ENCODE measurements at regions not wholly inside any gene's neighbourhood (a gene's known extent, or its start where the extent isn't known, plus 50 kb on each side); places are given as distances from the start of the nearest gene placed in this dataset.

DNA sequence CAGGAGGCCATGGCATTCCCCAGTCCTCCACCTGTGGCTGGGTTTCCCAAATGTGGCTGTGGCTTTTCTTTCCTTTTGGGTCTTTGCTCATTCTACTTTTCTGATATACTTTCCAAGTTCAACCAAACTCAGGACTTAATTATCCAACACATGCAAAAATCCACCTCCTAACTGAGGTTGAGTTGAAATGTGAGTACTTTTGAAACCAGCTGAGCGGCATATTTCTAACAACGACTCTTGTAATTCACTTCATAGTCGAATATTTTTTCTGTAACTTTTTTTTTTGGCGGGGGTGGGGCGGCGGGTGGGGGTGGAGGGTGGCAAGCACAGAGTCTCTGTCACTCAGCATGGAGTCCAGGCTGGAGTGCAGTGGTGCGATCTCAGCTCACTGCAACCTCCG, 165.2 kb upstream of the PITRM1 start:
- Histone ChIP-seq H3K27me3 (no peaks in the 10 kb centered on the region), H3K9me3 (no peaks in the 10 kb centered on the region), H3K27ac (no peak overlapping the region), H3K36me3 (no peaks in the 10 kb centered on the region), H3K4me3 (no peak overlapping the region), H3K4me1 (no peaks in the 10 kb centered on the region)
- ATAC-seq (no peak), DNase-seq (no peak)
- in situ Hi-C loops (cut with MboI; ENCODE audit: low sequenced_read_pairs in 4 of 4) (no loop called here), intact Hi-C loops (cut with DNase I; ENCODE audit: low total_unique reads) (no loop called here)
- TF ChIP-seq, protein P1, sequence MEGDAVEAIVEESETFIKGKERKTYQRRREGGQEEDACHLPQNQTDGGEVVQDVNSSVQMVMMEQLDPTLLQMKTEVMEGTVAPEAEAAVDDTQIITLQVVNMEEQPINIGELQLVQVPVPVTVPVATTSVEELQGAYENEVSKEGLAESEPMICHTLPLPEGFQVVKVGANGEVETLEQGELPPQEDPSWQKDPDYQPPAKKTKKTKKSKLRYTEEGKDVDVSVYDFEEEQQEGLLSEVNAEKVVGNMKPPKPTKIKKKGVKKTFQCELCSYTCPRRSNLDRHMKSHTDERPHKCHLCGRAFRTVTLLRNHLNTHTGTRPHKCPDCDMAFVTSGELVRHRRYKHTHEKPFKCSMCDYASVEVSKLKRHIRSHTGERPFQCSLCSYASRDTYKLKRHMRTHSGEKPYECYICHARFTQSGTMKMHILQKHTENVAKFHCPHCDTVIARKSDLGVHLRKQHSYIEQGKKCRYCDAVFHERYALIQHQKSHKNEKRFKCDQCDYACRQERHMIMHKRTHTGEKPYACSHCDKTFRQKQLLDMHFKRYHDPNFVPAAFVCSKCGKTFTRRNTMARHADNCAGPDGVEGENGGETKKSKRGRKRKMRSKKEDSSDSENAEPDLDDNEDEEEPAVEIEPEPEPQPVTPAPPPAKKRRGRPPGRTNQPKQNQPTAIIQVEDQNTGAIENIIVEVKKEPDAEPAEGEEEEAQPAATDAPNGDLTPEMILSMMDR (IDR thresholded peaks at IDR 0.05 in 4 of 5, conservative IDR thresholded peaks at IDR 0.05 in 1 of 5) = no peak
- no peak for TF ChIP-seq POLR2A (IDR thresholded peaks at IDR 0.05)

DNA sequence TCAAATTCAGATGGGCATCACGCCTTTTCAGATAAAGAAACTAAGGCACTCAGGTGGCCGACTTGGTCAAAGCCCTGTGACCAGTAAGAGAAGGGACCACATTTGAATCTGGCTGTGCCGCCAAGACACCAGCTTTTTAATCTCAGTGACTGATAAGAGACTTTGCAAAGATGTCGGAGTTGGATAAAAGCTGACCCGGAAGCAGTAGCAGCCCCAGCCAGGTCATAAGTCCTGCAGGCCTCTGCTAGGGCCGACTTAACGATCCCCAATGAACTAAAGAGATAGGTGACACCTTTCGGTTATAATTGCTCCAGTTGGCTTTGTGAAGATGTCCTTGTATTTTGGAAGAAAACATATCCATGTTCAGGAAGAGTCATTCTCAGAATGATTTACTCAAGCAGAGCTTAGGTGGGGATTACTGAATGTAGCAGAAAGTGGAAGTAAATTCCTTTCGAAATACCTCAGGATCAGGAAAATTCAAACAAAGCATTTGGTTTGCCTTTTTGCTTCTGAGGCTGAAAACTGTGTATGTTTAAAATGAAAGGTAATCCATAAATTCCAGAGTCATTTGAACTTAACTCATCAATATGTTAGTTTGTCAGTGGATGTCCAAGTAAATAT, 164.2 kb upstream of the PITRM1 start:
- Histone ChIP-seq H3K36me3 (no peaks in the 10 kb centered on the region), H3K27ac (no peak overlapping the region), H3K9me3 (no peaks in the 10 kb centered on the region), H3K4me3 (no peak overlapping the region), H3K4me1 (no peaks in the 10 kb centered on the region), H3K27me3 (no peaks in the 10 kb centered on the region)
- no peak for DNase-seq
- no peak for ATAC-seq
- no peak for TF ChIP-seq POLR2A (IDR thresholded peaks at IDR 0.05)
- TF ChIP-seq, protein P1 (IDR thresholded peaks at IDR 0.05 in 4 of 5, conservative IDR thresholded peaks at IDR 0.05 in 1 of 5) = no peak
- intact Hi-C loops (cut with DNase I; ENCODE audit: low total_unique reads) (no loop called here), in situ Hi-C loops (cut with MboI; ENCODE audit: low sequenced_read_pairs in 4 of 4) (no loop called here)

DNA sequence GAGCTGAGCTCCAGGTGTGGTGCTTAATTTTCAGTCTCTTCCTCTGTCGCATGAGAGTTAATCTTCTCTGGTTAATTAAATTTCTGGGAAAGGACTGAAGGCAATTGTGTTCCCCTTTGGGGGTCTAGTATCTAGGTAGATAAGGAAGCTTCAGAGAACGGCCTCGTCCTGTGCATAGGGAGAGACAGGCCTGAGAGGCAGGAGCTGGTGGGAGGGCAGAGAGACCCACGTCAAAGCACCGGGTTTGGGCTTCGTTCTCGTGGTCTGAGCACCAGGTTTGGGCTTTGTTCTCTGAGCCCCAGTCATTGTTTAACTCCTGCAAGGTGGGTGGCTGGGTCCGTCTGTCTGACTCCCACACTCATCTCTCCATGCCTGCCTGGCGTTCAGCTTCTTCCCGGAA, 160.8 kb upstream of the PITRM1 start:
- no peak for TF ChIP-seq POLR2A (IDR thresholded peaks at IDR 0.05)
- TF ChIP-seq, protein P1 (IDR thresholded peaks at IDR 0.05 in 4 of 5, conservative IDR thresholded peaks at IDR 0.05 in 1 of 5) = no peak
- Histone ChIP-seq H3K36me3 (no peaks in the 10 kb centered on the region), H3K27me3 (no peaks in the 10 kb centered on the region), H3K4me3 (no peak overlapping the region), H3K27ac (no peak overlapping the region), H3K4me1 (no peaks in the 10 kb centered on the region), H3K9me3 (no peaks in the 10 kb centered on the region)
- no peak for ATAC-seq
- no peak for DNase-seq
- intact Hi-C loops (cut with DNase I; ENCODE audit: low total_unique reads) (no loop called here), in situ Hi-C loops (cut with MboI; ENCODE audit: low sequenced_read_pairs in 4 of 4) (no loop called here)

- Histone ChIP-seq H3K27ac (no peak overlapping the region), H3K36me3 (no peaks in the 10 kb centered on the region), H3K9me3 (no peaks in the 10 kb centered on the region), H3K4me3 (no peak overlapping the region), H3K27me3 (no peaks in the 10 kb centered on the region), H3K4me1 (no peaks in the 10 kb centered on the region)
- intact Hi-C loops (cut with DNase I; ENCODE audit: low total_unique reads) = no loop called here
- no peak for DNase-seq
- no peak for TF ChIP-seq POLR2A (IDR thresholded peaks at IDR 0.05)
- TF ChIP-seq, protein P1 (IDR thresholded peaks at IDR 0.05 in 4 of 5, conservative IDR thresholded peaks at IDR 0.05 in 1 of 5) = no peak
- in situ Hi-C loops (cut with MboI; ENCODE audit: low sequenced_read_pairs in 4 of 4) = no loop called here
- ATAC-seq = no peak
Observed at GRCh38 chr10:3331690-3332230, 159.2 kb upstream of the PITRM1 start.

GRCh38 chr10:3331187-3331586, 158.6 kb upstream of the PITRM1 start:
- H3K27me3 ChIP-seq = no peaks in the 10 kb centered on the region
- ATAC-seq (no peak), DNase-seq (no peak)
- H3K9me3 ChIP-seq = no peaks in the 10 kb centered on the region
- intact Hi-C loops (cut with DNase I; ENCODE audit: low total_unique reads) (no loop called here), in situ Hi-C loops (cut with MboI; ENCODE audit: low sequenced_read_pairs in 4 of 4) (no loop called here)
- TF ChIP-seq, protein P1 (IDR thresholded peaks at IDR 0.05 in 4 of 5, conservative IDR thresholded peaks at IDR 0.05 in 1 of 5) = no peak
- TF ChIP-seq POLR2A (IDR thresholded peaks at IDR 0.05) = no peak
- H3K4me1 ChIP-seq = no peaks in the 10 kb centered on the region
- no peak overlapping the region for H3K4me3 ChIP-seq
- H3K36me3 ChIP-seq = no peaks in the 10 kb centered on the region
- no peak overlapping the region for H3K27ac ChIP-seq

Measured in gastrocnemius medialis (tissue), 4 donors.